HG02852 (cell line): ENCODE measurements at regions not wholly inside any gene's neighbourhood (a gene's known extent, or its start where the extent isn't known, plus 50 kb on each side); places are given as distances from the start of the nearest gene placed in this dataset.

Experiments used
- ATAC-seq: cut with Tn5 transposase; IDR thresholded peaks from one replicate; pipeline ENCODE4 v1.9.1; 2021; ENCODE audit warnings: mild to moderate bottlenecking, moderate library complexity; ENCODE audit not compliant: unreplicated experiment

- no peak for ATAC-seq
Observed at GRCh38 chr10:44845361-44846175, 65.6 kb upstream of the TMEM72 start.

- no peak for ATAC-seq
Observed at GRCh38 chr10:44847110-44847509, 64.0 kb upstream of the TMEM72 start.

- no peak for ATAC-seq
Observed at GRCh38 chr10:44848211-44848610, 62.9 kb upstream of the TMEM72 start.

GRCh38 chr10:44849936-44850335 is 61.2 kb upstream of the TMEM72 start:
- no peak for ATAC-seq

GRCh38 chr10:44850356-44850934 is 60.7 kb upstream of the TMEM72 start:
- no peak for ATAC-seq

- no peak for ATAC-seq
Observed at GRCh38 chr10:44851413-44851812, 59.7 kb upstream of the TMEM72 start.

- no peak for ATAC-seq
Observed at GRCh38 chr10:44851881-44852280, 59.3 kb upstream of the TMEM72 start.

GRCh38 chr10:44853148-44853734 is 57.9 kb upstream of the TMEM72 start:
- ATAC-seq: no peak

GRCh38 chr10:44853796-44854195 is 57.3 kb upstream of the TMEM72 start:
- no peak for ATAC-seq

- ATAC-seq: no peak
Observed at GRCh38 chr10:44854693-44855350, 56.3 kb upstream of the TMEM72 start.

GRCh38 chr10:44856696-44857095 is 54.4 kb upstream of the TMEM72 start:
- no peak for ATAC-seq

- peak; percentile 84 for ATAC-seq
Observed at GRCh38 chr10:44857363-44858016, 53.6 kb upstream of the TMEM72 start.

GRCh38 chr10:44858017-44858371 is 53.1 kb upstream of the TMEM72 start:
- no peak for ATAC-seq

GRCh38 chr10:44858988-44859387 is 52.1 kb upstream of the TMEM72 start:
- ATAC-seq: no peak

GRCh38 chr10:44859546-44860285 is 51.4 kb upstream of the TMEM72 start:
- ATAC-seq: no peak

- ATAC-seq: no peak
Observed at GRCh38 chr10:44860811-44861736, 50.1 kb upstream of the TMEM72 start.
